ENCODE measurements at regions not wholly inside any gene's neighbourhood (a gene's known extent, or its start where the extent isn't known, plus 50 kb on each side); places are given as distances from the start of the nearest gene placed in this dataset.

DNA sequence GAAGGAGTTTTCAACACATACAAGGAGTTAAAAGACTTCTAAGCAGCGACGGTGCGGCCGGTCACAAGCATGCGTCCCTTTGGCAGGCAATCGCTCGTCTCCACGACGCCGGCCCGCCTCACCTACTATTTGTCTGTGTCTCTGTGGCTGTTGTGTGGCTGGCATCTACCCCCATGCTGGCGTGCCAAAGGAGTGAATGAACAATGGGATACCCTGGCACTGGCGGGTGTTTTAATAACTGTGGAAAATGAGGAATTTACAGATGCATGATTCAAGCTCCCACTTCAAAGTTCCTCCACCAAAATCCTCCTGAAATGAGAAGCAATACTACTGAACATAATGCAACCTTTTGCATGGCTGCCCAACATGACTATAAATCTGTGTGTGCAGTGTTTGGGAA, 176.6 kb downstream of the KLF5 start:
- TF ChIP-seq EZH2 (IDR thresholded peaks at IDR 0.05): no peak
- TF ChIP-seq POLR2AphosphoS5 (IDR thresholded peaks at IDR 0.05; ENCODE audit: borderline replicate concordance, low read depth, low read length): no peak
- TF ChIP-seq FOXP2 (optimal IDR thresholded peaks at IDR 0.05; ENCODE audit: control extremely low read depth, extremely low read length, insufficient read depth): no peak

All from SK-N-MC (cell line).